NCI-H748 treated with DMSO at 0.1 percent for 48 hours (cell line): ENCODE measurements at regions not wholly inside any gene's neighbourhood (a gene's known extent, or its start where the extent isn't known, plus 50 kb on each side); places are given as distances from the start of the nearest gene placed in this dataset.
"Not testable (repeated sequence)": the region's sequence is repeated elsewhere in the genome, so short reads cannot be mapped to it uniquely, and the experiment has no call there.

Experiments used
- DNase-seq: peaks from one replicate; lab custom pipeline; 2025; lab: John Stamatoyannopoulos, UW

DNA sequence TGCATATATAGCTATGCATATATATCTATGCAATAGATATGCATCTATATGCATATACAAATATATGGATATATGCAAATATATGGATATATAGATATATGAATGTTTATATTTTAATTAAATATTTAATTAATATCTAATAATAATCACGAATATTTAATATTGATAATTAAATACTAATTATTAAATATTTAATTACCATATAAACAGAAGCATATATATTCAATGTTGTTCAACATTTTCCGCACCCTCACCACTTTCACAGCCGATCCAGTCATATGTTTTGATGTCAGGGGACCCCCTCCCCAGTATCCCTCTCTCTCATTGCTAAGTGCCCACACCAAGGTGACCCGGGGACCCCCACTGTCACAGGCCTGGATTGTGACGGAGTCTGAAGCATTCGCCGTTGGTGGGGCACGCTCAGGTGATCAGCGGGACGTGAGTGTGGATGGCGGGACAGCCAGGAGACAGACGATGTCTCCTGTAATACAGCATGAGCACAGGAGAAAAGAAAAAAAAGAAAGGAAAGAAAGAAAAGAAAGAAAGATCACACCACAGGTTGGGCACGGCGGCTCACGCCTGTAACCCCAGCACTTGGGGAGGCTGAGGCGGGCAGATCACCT, 199.7 kb downstream of the CRLF2 start:
- DNase-seq = no peak

DNA sequence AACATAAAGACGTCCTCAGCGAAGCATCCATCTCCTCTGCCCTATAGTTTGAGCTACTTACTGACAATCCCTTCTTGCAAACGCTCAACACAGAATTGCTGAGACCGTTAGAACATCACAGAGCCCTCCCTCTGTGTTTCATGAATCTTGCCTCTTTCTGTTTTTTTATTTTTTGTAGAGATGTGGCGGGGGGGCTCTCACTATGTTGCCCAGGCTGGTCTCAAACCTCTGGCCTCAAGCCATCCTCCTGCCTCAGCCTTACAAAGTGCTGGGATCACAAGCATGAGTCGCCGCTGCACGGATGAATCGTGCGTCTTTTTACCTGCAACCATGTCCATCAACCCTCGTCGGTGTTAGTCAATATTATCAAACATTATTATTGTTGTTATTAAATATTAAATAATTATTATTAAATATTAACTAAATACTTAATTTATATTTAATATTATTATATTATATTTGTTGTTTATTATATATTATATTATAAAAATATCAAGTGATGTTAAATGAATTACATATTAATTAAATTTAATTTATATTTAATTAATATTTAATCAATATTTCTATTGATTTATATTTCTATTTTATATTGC, 200.7 kb downstream of the CRLF2 start:
- DNase-seq = no peak

DNA sequence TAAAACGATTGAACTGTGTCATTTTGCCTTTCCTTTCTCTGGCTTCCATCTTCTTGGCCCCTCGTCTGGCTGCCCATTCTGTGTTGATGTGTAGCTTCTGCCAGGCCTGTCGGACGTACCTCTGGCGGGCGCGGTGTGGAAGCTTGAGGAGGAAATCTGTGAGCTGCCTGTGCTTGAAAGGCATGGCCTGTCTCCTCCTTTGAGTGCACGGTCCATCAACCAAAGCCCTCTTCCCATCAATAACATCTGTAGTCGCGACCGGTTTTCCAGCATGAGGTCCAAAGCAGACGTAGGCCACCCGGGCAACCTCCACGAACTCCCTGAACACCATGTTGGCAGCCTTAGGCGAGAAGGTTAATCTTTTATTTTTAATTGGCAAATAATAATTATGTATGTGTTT, 202.7 kb downstream of the CRLF2 start:
- no peak for DNase-seq

GRCh38 chrX:1006156-1006730, 206.2 kb downstream of the CRLF2 start:
- DNase-seq = no peak

- no peak for DNase-seq
Measured at GRCh38 chrX:1002611-1003010, 209.8 kb downstream of the CRLF2 start.

- no peak for DNase-seq
Measured at GRCh38 chrX:997631-998137, 214.8 kb downstream of the CRLF2 start.

GRCh38 chrX:994780-995179, 217.7 kb downstream of the CRLF2 start:
- DNase-seq = no peak

DNA sequence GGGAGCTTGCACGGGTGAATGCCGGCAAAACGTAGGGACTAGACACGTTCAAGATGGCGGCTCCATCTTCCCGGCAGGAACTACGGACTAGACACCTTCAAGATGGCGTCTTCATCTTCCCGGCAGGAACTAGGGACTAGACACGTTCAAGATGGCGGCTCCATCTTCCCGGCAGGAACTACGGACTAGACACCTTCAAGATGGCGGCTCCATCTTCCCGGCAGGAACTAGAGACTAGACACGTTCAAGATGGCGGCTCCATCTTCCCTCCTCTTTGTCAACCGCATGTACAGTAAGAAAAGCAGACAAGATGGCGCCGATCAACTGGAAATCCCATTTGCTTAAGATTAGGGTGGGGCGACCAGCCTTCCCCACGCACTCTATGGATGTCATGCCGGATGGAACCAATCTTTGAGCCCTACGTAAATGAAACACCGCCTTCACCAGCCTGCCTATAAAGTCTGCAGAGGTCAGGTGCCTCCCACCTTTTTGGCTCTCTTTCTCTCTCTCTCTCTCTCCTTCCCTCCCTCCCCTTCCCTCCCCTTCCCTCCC, 222.4 kb downstream of the CRLF2 start:
- peak; percentile 46 for DNase-seq

GRCh38 chrX:988530-988929, 223.9 kb downstream of the CRLF2 start:
- DNase-seq = not testable (repeated sequence)

DNA sequence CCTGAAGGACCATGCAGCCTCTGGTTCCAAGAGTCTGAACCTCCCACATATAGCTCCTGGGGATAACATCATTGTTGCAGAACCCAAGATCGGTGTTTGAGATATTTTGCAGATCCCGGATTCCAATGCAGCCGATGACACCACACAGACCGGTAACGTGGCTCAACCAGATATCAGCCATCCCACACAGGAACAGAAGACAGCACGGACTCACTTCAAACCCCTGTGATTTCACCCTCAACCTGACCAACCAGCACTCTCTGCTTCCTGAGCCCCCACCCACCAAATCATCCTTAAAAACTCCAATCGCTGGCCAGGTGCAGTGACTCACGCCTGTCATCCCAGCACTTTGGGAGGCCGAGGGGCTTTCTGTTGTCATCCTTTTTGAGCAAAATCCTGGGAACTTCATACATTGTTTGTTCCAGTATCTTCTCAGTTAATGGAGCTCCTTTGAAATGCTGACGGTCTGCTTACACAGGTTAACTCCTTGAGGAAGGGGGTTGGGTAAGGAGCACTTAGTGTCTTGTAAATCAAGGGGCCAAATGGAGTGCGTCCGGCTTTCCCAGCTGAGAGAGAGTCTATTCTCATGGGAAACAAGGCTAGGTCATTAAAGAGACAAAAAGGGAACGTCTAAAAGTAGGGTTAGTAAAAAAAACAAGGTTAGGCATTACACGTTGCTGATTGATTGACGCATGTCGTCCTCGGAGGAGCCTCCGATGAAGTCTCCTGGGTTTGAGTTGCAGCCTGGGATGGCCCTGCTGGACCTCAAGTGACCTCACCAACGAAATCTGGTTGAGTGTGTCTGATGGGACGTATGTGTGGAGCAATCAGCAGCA, 230.4 kb downstream of the CRLF2 start:
- DNase-seq = no peak

GRCh38 chrX:980587-981235, 231.7 kb downstream of the CRLF2 start:
- DNase-seq = no peak

DNA sequence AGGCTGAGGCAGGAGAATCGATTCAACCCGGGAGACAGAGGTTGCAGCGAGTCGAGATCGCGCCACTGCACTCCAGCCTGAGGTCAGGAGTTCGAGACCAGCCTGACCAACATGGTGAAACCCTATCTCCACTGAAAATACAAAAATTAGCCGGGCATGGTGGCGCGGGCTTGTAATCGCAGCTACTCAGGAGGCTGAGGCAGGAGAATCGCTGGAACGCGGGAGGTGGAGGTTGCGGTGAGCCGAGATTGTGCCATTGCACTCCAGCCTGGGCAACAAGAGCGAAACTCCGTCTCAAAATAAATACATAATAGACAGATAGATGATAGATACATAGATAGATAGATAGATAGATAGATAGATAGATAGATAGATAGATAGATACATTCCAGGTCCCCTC, 233.3 kb downstream of the CRLF2 start:
- DNase-seq = not testable (repeated sequence)

- DNase-seq = no peak
Measured at GRCh38 chrX:973010-973632, 239.3 kb downstream of the CRLF2 start.

- DNase-seq = no peak
Measured at GRCh38 chrX:968148-968965, 244.1 kb downstream of the CRLF2 start.

DNA sequence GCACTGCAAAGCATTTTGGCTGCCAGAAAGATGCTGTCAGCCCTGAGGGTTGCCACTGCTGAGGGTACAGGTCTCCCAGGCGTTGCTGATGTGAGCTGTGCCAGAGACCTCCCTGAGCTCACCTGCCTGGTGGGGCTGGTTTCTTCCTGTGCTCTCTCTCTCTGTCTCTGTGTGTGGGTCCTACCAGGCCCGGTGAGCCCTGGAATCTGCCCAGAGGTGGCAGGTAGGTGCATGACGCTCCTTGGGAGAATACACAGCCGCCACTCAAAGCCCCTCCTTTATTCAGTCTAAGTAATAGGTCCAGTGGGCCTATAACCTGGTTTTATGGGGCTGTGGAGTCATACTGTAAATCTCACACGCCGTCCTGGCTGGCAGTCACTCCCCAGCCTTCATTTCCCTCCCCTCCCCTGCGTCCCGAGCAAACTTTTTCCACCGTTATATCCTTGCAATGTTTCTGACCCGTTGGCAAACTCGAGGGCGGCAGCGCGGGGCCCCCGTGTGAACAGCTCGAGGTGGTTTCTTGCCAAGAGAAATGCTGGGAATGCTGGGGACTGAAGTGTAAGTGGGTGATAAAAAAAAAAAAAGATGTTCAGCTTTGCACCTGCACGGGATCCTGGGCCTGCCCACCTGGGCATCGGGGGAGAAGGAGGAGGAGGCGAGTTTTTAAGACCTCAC, 245.9 kb downstream of the CRLF2 start:
- no peak for DNase-seq

DNA sequence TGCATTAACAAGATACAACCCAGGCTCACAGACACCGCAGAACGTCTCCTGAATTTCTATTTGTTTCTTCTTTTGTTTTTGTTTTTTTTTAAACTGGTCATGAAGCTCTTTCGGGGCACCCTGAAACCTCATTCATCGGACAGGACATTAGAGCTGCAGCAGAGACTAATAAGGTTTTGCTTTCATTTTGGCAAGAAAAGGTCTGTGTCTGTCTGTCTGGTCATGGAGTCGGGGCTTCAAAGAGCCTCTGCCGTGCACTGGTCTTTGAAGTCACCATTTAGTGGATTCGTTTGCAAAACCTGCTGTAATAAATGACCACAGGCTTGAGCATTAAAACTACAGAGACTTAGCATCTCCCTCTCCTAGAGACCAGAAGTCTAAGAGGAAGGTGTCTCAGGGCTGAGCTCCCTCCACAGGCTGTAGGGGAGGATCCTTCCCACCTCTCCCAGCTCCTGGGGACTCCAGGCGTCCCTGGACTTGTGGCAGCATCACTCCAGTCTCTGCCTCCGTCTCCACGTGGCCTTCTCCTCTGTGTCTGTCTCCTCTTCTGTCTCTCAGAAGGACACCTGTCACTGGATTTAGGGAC, 247.5 kb downstream of the CRLF2 start:
- no peak for DNase-seq

- DNase-seq = no peak
Measured at GRCh38 chrX:960821-961220, 251.6 kb downstream of the CRLF2 start.

DNA sequence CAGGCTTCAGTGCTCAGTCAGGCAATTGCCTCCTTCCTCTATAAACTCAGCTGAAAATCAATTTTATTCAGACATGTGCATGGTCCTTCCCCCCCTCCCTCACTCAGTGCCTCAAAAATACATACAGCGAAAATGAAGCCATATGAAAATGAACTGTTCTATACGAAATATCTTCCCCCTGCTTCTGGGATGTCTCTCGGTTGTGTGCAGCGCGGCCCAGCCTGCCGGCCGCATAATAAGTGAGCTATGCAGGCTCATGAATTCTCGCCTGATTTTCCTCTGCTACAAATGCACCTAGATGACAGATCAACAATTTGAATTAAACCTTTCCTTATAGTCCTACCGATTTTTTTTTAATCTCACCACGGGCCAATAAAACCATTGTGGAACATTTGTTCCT, 252.9 kb downstream of the CRLF2 start:
- DNase-seq = no peak

DNA sequence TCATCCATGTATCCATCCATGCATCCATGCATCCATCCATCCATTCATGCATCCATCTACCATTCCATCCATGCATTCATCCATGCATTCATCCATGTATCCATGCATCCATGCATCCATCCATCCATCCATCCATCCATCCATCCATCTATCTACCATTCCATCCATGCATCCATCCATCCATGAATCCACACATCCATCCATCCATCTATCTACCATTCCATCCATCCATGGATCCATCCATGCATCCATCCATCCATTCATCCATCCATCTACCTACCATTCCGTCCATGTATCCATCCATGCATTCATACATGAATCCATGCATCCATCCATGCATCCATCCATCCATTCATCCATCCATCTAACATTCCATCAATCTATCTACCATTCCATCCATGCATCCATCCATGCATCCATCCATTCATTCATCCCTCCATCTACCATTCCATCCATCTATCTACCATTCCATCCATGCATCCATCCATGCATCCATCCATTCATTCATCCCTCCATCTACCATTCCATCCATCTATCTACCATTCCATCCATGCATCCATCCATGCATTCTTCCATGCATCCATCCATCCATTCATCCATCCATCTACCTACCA, 257.2 kb downstream of the CRLF2 start:
- not testable (repeated sequence) for DNase-seq
